Mesenchymal stem cell (in vitro differentiated cells and primary cell): ENCODE measurements at regions not wholly inside any gene's neighbourhood (a gene's known extent, or its start where the extent isn't known, plus 50 kb on each side); places are given as distances from the start of the nearest gene placed in this dataset.

ENCODE experiments used
- DNase-seq: peaks from one replicate; pipeline ENCODE4 v3.0.0-alpha.2; 2013
- H2AFZ ChIP-seq: one replicate; pipeline ENCODE4 v1.6.1; 2013; ENCODE audit warnings: low read depth, mild to moderate bottlenecking, control low read depth, inconsistent platforms, low read length, moderate library complexity
- H2AK5ac ChIP-seq: 2 replicates; pipeline ENCODE4 v1.6.1; 2013; ENCODE audit warnings: low read length, moderate library complexity, mild to moderate bottlenecking, inconsistent platforms; ENCODE audit not compliant: severe bottlenecking
- H2BK120ac ChIP-seq: one replicate; pipeline ENCODE4 v1.6.1; 2013; ENCODE audit warnings: low read depth, mild to moderate bottlenecking, inconsistent platforms, low read length, moderate library complexity
- H2BK12ac ChIP-seq, 2 experiments: one replicate each; pipeline ENCODE4 v1.6.1; 2013; ENCODE audit warnings: inconsistent platforms in 2 of 2, low read length in 2 of 2, mild to moderate bottlenecking in 2 of 2, moderate library complexity in 2 of 2, control low read depth in 1 of 2
- H2BK15ac ChIP-seq: one replicate; pipeline ENCODE4 v1.6.1; 2013; ENCODE audit warnings: mild to moderate bottlenecking, low read depth, inconsistent platforms; ENCODE audit not compliant: poor library complexity, severe bottlenecking
- H2BK5ac ChIP-seq: 2 replicates; pipeline ENCODE4 v1.6.1; 2013; ENCODE audit warnings: low read depth, mild to moderate bottlenecking, low read length, control low read depth, inconsistent platforms; ENCODE audit not compliant: poor library complexity, severe bottlenecking
- H3K14ac ChIP-seq, 2 experiments: one replicate each; pipeline ENCODE4 v1.6.1; 2013; ENCODE audit warnings: inconsistent platforms in 2 of 2, low read length in 2 of 2, control low read depth in 1 of 2, mild to moderate bottlenecking in 1 of 2, moderate library complexity in 1 of 2
- H3K18ac ChIP-seq, 2 experiments: one replicate each; pipeline ENCODE4 v1.6.1; 2013; ENCODE audit warnings: inconsistent platforms in 2 of 2, low read length in 2 of 2, control low read depth in 1 of 2, low read depth in 1 of 2, mild to moderate bottlenecking in 1 of 2
- H3K23ac ChIP-seq, 2 experiments: one replicate each; pipeline ENCODE4 v1.6.1; 2013; ENCODE audit warnings: inconsistent platforms in 2 of 2, low read length in 2 of 2, mild to moderate bottlenecking in 2 of 2, moderate library complexity in 2 of 2, control low read depth in 1 of 2
- H3K27ac ChIP-seq: 2 replicates; pipeline ENCODE4 v1.5.1; 2013; ENCODE audit warnings: mild to moderate bottlenecking, moderate library complexity, low read length, control low read depth, inconsistent platforms; ENCODE audit not compliant: poor library complexity, severe bottlenecking
- H3K27me3 ChIP-seq, 2 experiments: 2 replicates each; pipeline versions ENCODE4 v1.6.1 to v1.7.0; 2013; ENCODE audit warnings: low read length in 2 of 2, mild to moderate bottlenecking in 2 of 2, moderate library complexity in 2 of 2, control low read depth in 1 of 2, inconsistent platforms in 1 of 2; ENCODE audit not compliant: control insufficient read depth in 1 of 2, insufficient read depth in 1 of 2
- H3K36me3 ChIP-seq, 2 experiments: 2 replicates each; pipeline versions ENCODE4 v1.6.1 to v1.7.0; 2013; ENCODE audit warnings: low read length in 2 of 2, control low read depth in 1 of 2, inconsistent platforms in 1 of 2, low read depth in 1 of 2, mild to moderate bottlenecking in 1 of 2; ENCODE audit not compliant: insufficient read depth in 2 of 2, control insufficient read depth in 1 of 2
- H3K4ac ChIP-seq, 2 experiments: one replicate each; pipeline ENCODE4 v1.6.1; 2013; ENCODE audit warnings: inconsistent platforms in 2 of 2, low read length in 2 of 2, mild to moderate bottlenecking in 2 of 2, moderate library complexity in 2 of 2, control low read depth in 1 of 2, low read depth in 1 of 2
- H3K4me1 ChIP-seq: 2 replicates; pipeline ENCODE4 v1.6.1; 2013; ENCODE audit warnings: low read depth, low read length, control low read depth; ENCODE audit not compliant: control insufficient read depth, insufficient read depth
- H3K4me2 ChIP-seq: 2 replicates; pipeline ENCODE4 v1.6.1; 2013; ENCODE audit warnings: low read length, mild to moderate bottlenecking, inconsistent platforms; ENCODE audit not compliant: poor library complexity, severe bottlenecking
- H3K4me3 ChIP-seq, 2 experiments: 2 replicates each; pipeline versions ENCODE4 v1.5.1 to v1.7.0; 2013; ENCODE audit warnings: low read length in 2 of 2, mild to moderate bottlenecking in 2 of 2, control low read depth in 1 of 2, low read depth in 1 of 2; ENCODE audit not compliant: insufficient read depth in 1 of 2
- H3K79me1 ChIP-seq: replicated peaks from 2 replicates; pipeline ENCODE4 v1.6.1; 2013; ENCODE audit warnings: mild to moderate bottlenecking, control low read depth, low read length, inconsistent platforms; ENCODE audit not compliant: poor library complexity, severe bottlenecking
- H3K9ac ChIP-seq: 2 replicates; pipeline ENCODE4 v1.7.0; 2013; ENCODE audit warnings: mild to moderate bottlenecking, low read length, moderate library complexity
- H3K9me3 ChIP-seq: 2 replicates; pipeline ENCODE4 v1.7.0; 2013; ENCODE audit warnings: mild to moderate bottlenecking, low read length; ENCODE audit not compliant: control insufficient read depth
- H4K8ac ChIP-seq: one replicate; pipeline ENCODE4 v1.6.1; 2013; ENCODE audit warnings: inconsistent platforms, mild to moderate bottlenecking, low read length, moderate library complexity
- H4K91ac ChIP-seq: one replicate; pipeline ENCODE4 v1.6.1; 2013; ENCODE audit warnings: mild to moderate bottlenecking, low read length, inconsistent platforms
- WGBS: methylation state at CpG from one replicate; pipeline ENCODE4 v1.1.7; 2013; ENCODE audit warnings: mixed read lengths; 5-methylcytosine and 5-hydroxymethylcytosine counted together

- DNase-seq, result no peak
- Histone ChIP-seq H2AK5ac (no peak overlapping the region), H2BK120ac (no peak overlapping the region), H3K4me1 (peaks cover 2% of the 10 kb centered on the region), H3K27me3 (peaks cover 7 to 26% of the 10 kb centered on the region in 2 experiments), H3K9me3 (peaks cover 21% of the 10 kb centered on the region), H4K8ac (no peak overlapping the region), H3K9ac (no peak overlapping the region), H3K4me3 (no peak overlapping the region), H3K4me2 (no peak overlapping the region), H3K14ac (no peak overlapping the region), H3K27ac (no peak overlapping the region), H3K23ac (no peak overlapping the region), H4K91ac (no peak overlapping the region), H3K36me3 (no peaks in the 10 kb centered on the region), H2BK12ac (no peak overlapping the region), H2AFZ (no peak overlapping the region), H3K79me1 (no peaks in the 10 kb centered on the region), H3K18ac (no peak overlapping the region), H2BK15ac (no peak overlapping the region), H2BK5ac (no peak overlapping the region), H3K4ac (no peak overlapping the region)
- WGBS, result 87% methylated on average over 3 of the region's 5 CpGs
Observed at GRCh38 chr12:124143726-124144125, 151.2 kb upstream of the RFLNA start.

- H3K27ac ChIP-seq, result no peak overlapping the region
- DNase-seq, result no peak
- no peak overlapping the region for H2BK12ac ChIP-seq
- no peak overlapping the region for H3K18ac ChIP-seq
- H3K4me2 ChIP-seq, result no peak overlapping the region
- no peak overlapping the region for H4K8ac ChIP-seq
- H2BK5ac ChIP-seq, result no peak overlapping the region
- H3K23ac ChIP-seq, result no peak overlapping the region
- H3K4me3 ChIP-seq, result no peak overlapping the region
- no peak overlapping the region for H3K14ac ChIP-seq
- no peaks in the 10 kb centered on the region for H3K36me3 ChIP-seq
- 91% methylated on average over 7 of the region's 9 CpGs for WGBS
- H4K91ac ChIP-seq, result no peak overlapping the region
- no peak overlapping the region for H2BK15ac ChIP-seq
- peaks cover 23% of the 10 kb centered on the region for H3K9me3 ChIP-seq
- H3K4me1 ChIP-seq, result peaks cover 2% of the 10 kb centered on the region
- no peak overlapping the region for H2AK5ac ChIP-seq
- no peak overlapping the region for H3K9ac ChIP-seq
- peaks cover 7 to 29% of the 10 kb centered on the region in 2 experiments for H3K27me3 ChIP-seq
- no peak overlapping the region for H3K4ac ChIP-seq
- no peak overlapping the region for H2BK120ac ChIP-seq
- no peak overlapping the region for H2AFZ ChIP-seq
- no peaks in the 10 kb centered on the region for H3K79me1 ChIP-seq
Observed at GRCh38 chr12:124144531-124145194, 150.2 kb upstream of the RFLNA start.

- no peak for DNase-seq
- Histone ChIP-seq H3K9me3 (peaks cover 18% of the 10 kb centered on the region), H2AK5ac (no peak overlapping the region), H3K4me2 (no peak overlapping the region), H3K79me1 (no peaks in the 10 kb centered on the region), H2BK5ac (no peak overlapping the region), H2BK15ac (no peak overlapping the region), H2BK12ac (no peak overlapping the region), H3K4me3 (no peak overlapping the region), H3K4ac (no peak overlapping the region), H3K18ac (no peak overlapping the region), H2AFZ (no peak overlapping the region), H3K36me3 (no peaks in the 10 kb centered on the region), H3K4me1 (no peaks in the 10 kb centered on the region), H2BK120ac (no peak overlapping the region), H4K8ac (no peak overlapping the region), H3K23ac (no peak overlapping the region), H3K14ac (no peak overlapping the region), H4K91ac (no peak overlapping the region), H3K27ac (no peak overlapping the region), H3K9ac (no peak overlapping the region), H3K27me3 (peaks cover 9 to 20% of the 10 kb centered on the region in 2 experiments)
- 84% methylated on average over 2 of the region's 2 CpGs for WGBS
Observed at GRCh38 chr12:124147027-124147426, 147.9 kb upstream of the RFLNA start.

GRCh38 chr12:124147575-124147974 lies 147.3 kb upstream of the RFLNA start:
- Histone ChIP-seq H3K27me3 (peaks cover 15 to 23% of the 10 kb centered on the region in 2 experiments), H3K23ac (no peak overlapping the region), H3K79me1 (no peaks in the 10 kb centered on the region), H3K4me2 (no peak overlapping the region), H2AFZ (no peak overlapping the region), H3K4me1 (no peaks in the 10 kb centered on the region), H4K91ac (no peak overlapping the region), H3K4me3 (no peak overlapping the region), H2BK5ac (no peak overlapping the region), H3K4ac (no peak overlapping the region), H2BK120ac (no peak overlapping the region), H3K9me3 (peaks cover 13% of the 10 kb centered on the region), H3K27ac (no peak overlapping the region), H3K14ac (no peak overlapping the region), H2AK5ac (no peak overlapping the region), H3K36me3 (no peaks in the 10 kb centered on the region), H2BK12ac (no peak overlapping the region), H2BK15ac (no peak overlapping the region), H3K9ac (no peak overlapping the region), H3K18ac (no peak overlapping the region), H4K8ac (no peak overlapping the region)
- WGBS, result 53% methylated on average over 6 of the region's 6 CpGs
- DNase-seq, result no peak
